ENCODE measurements at regions not wholly inside any gene's neighbourhood (a gene's known extent, or its start where the extent isn't known, plus 50 kb on each side); places are given as distances from the start of the nearest gene placed in this dataset.

DNA sequence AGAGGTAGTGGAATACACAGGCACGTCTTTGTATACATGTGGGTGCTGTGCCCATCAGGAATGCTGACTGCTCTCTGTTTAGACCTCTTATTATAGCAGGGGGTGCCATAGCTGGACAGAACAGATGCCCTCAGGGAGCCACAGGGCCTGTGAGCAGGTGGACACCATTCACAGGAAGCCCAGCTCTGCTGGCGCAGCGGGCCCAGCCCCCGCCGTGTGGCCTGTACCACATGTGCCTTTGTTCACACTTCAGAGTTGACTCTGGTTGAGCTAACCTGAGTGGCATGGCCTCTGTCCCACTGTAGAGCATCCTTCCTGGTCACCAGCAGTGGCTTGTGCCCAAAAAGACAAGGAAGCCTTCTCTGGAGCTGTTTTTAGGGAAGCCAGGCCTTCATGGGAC, 730.9 kb upstream of the ID2 start:
- no peak overlapping the region for H3K14ac ChIP-seq (ENCODE audit: insufficient read depth, low read length)
- no peak overlapping the region for H4K91ac ChIP-seq (ENCODE audit: insufficient read length, low read depth, low read length)
- no peaks in the 10 kb centered on the region for H3K9me3 ChIP-seq (ENCODE audit: control insufficient read depth, low read depth, low read length)
- no CpG with 5 or more reads among the region's 5 CpGs for WGBS (ENCODE audit: extremely low coverage, insufficient read length, low lambda C conversion rate)
- no peak overlapping the region for H2BK15ac ChIP-seq (ENCODE audit: low read depth, low read length)
- H2BK12ac ChIP-seq (ENCODE audit: insufficient read length, low read depth, low read length), result no peak overlapping the region
- Mint-ChIP-seq H3K27me3 (ENCODE audit: low read depth) (peaks cover 6% of the 10 kb centered on the region), H3K36me3 (ENCODE audit: insufficient read depth in 1 of 3, low read depth in 3 of 3) (no peaks in the 10 kb centered on the region; a peak in 1 of 7 replicates), H3K27ac (no peak overlapping the region), H3K9me3 (no peaks in the 10 kb centered on the region), H3K4me1 (peaks cover 8 to 11% of the 10 kb centered on the region in 2 experiments; a peak in 2 of 4 replicates), H3K4me3 (no peak overlapping the region)
- no peak overlapping the region for H3K27ac ChIP-seq (ENCODE audit: insufficient read length, low read depth, low read length)
- H3K23me2 ChIP-seq (ENCODE audit: insufficient read length, low read depth, low read length, poor library complexity, severe bottlenecking), result no peaks in the 10 kb centered on the region
- no peak overlapping the region for H2BK5ac ChIP-seq (ENCODE audit: insufficient read length, low read length)
- H3K79me1 ChIP-seq (ENCODE audit: insufficient read depth, low read depth, low read length, poor library complexity, severe bottlenecking), result no peaks in the 10 kb centered on the region
- H3K18ac ChIP-seq (ENCODE audit: insufficient read length, low read depth, low read length), result no peak overlapping the region
- no peak overlapping the region for H2BK20ac ChIP-seq (ENCODE audit: low read depth, low read length, poor library complexity, severe bottlenecking)
- no peak overlapping the region for H4K8ac ChIP-seq (replicated peaks; ENCODE audit: insufficient read length, low read depth, low read length)
- no peak for DNase-seq
- H4K5ac ChIP-seq (ENCODE audit: insufficient read length, low read depth, low read length), result no peak overlapping the region
- no peak overlapping the region for H2AK5ac ChIP-seq (ENCODE audit: insufficient read length, low read length)
- H3K27me3 ChIP-seq (ENCODE audit: insufficient read depth, low read length), result no peaks in the 10 kb centered on the region
- H2AFZ ChIP-seq (ENCODE audit: low read length), result no peak overlapping the region
- no peaks in the 10 kb centered on the region for H4K20me1 ChIP-seq (ENCODE audit: control insufficient read depth, insufficient read depth, insufficient read length)
- no peak overlapping the region for H3T11ph ChIP-seq (ENCODE audit: low read length)
- H2BK120ac ChIP-seq (ENCODE audit: low read depth, low read length, poor library complexity, severe bottlenecking), result no peak overlapping the region
- no peaks in the 10 kb centered on the region for H3K79me2 ChIP-seq (ENCODE audit: insufficient read depth, low read length)
- H3K4ac ChIP-seq (ENCODE audit: low read depth, low read length), result no peak overlapping the region
- H3K9ac ChIP-seq (ENCODE audit: extremely low read depth, insufficient read length, low read length), result no peak overlapping the region
- H3K56ac ChIP-seq (ENCODE audit: insufficient read length, low read depth, low read length), result no peak overlapping the region
- H3K23ac ChIP-seq (ENCODE audit: insufficient read length, low read depth, low read length), result no peak overlapping the region
- no peaks in the 10 kb centered on the region for H3K4me1 ChIP-seq (ENCODE audit: insufficient read depth, low read length)
- TF ChIP-seq, protein P1, sequence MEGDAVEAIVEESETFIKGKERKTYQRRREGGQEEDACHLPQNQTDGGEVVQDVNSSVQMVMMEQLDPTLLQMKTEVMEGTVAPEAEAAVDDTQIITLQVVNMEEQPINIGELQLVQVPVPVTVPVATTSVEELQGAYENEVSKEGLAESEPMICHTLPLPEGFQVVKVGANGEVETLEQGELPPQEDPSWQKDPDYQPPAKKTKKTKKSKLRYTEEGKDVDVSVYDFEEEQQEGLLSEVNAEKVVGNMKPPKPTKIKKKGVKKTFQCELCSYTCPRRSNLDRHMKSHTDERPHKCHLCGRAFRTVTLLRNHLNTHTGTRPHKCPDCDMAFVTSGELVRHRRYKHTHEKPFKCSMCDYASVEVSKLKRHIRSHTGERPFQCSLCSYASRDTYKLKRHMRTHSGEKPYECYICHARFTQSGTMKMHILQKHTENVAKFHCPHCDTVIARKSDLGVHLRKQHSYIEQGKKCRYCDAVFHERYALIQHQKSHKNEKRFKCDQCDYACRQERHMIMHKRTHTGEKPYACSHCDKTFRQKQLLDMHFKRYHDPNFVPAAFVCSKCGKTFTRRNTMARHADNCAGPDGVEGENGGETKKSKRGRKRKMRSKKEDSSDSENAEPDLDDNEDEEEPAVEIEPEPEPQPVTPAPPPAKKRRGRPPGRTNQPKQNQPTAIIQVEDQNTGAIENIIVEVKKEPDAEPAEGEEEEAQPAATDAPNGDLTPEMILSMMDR (conservative IDR thresholded peaks at IDR 0.05), result no peak
- no peak overlapping the region for H3K4me2 ChIP-seq (ENCODE audit: insufficient read depth, insufficient read length, low read length)

All from H9 (cell line).